ENCODE measurements at regions not wholly inside any gene's neighbourhood (a gene's known extent, or its start where the extent isn't known, plus 50 kb on each side); places are given as distances from the start of the nearest gene placed in this dataset.

- DNase-seq, result no peak
Measured at GRCh38 chr5:68618501-68618900, 402.9 kb downstream of the PIK3R1 start.

GRCh38 chr5:68627001-68627400 lies 411.4 kb downstream of the PIK3R1 start:
- no peak for DNase-seq

GRCh38 chr5:68628082-68628814 lies 412.7 kb downstream of the PIK3R1 start:
- DNase-seq, result no peak

- DNase-seq, result no peak
Measured at GRCh38 chr5:68630354-68630753, 414.8 kb downstream of the PIK3R1 start.

- no peak for DNase-seq
Measured at GRCh38 chr5:68631884-68632283, 416.3 kb downstream of the PIK3R1 start.

GRCh38 chr5:68641211-68641610 lies 425.7 kb downstream of the PIK3R1 start:
- DNase-seq, result no peak

- DNase-seq, result no peak
Measured at GRCh38 chr5:68643064-68643463, 427.5 kb downstream of the PIK3R1 start.

GRCh38 chr5:68644971-68645370 lies 429.4 kb downstream of the PIK3R1 start:
- no peak for DNase-seq

- no peak for DNase-seq
Measured at GRCh38 chr5:68646144-68646543, 430.6 kb downstream of the PIK3R1 start.

GRCh38 chr5:68647743-68648142 lies 432.2 kb downstream of the PIK3R1 start:
- no peak for DNase-seq

GRCh38 chr5:68648944-68649857 lies 433.6 kb downstream of the PIK3R1 start:
- DNase-seq, result no peak

GRCh38 chr5:68652534-68652965 lies 437.0 kb downstream of the PIK3R1 start:
- no peak for DNase-seq

GRCh38 chr5:68653471-68653870 lies 437.9 kb downstream of the PIK3R1 start:
- DNase-seq, result no peak

- no peak for DNase-seq
Measured at GRCh38 chr5:68657055-68657961, 436.5 kb upstream of the SLC30A5 start.

- no peak for DNase-seq
Measured at GRCh38 chr5:68658810-68659372, 434.9 kb upstream of the SLC30A5 start.

GRCh38 chr5:68659881-68660280 lies 433.9 kb upstream of the SLC30A5 start:
- DNase-seq, result no peak

- no peak for DNase-seq
Measured at GRCh38 chr5:68661237-68661636, 432.6 kb upstream of the SLC30A5 start.

GRCh38 chr5:68662804-68663307 lies 431.0 kb upstream of the SLC30A5 start:
- no peak for DNase-seq

GRCh38 chr5:68669864-68670575 lies 423.8 kb upstream of the SLC30A5 start:
- no peak for DNase-seq

- DNase-seq, result no peak
Measured at GRCh38 chr5:68673106-68673822, 420.6 kb upstream of the SLC30A5 start.

GRCh38 chr5:68673823-68674180 lies 420.0 kb upstream of the SLC30A5 start:
- no peak for DNase-seq

All from activated CD4-positive, CD25-positive, alpha-beta regulatory T cell treated with anti-CD3 and anti-CD28 coated beads, Interleukin-2, amount 50 U/mL, for 72 hours (primary cell).